HEK293T (cell line): ENCODE measurements at regions not wholly inside any gene's neighbourhood (a gene's known extent, or its start where the extent isn't known, plus 50 kb on each side); places are given as distances from the start of the nearest gene placed in this dataset.

Source experiments
- CTCF ChIA-PET: fragments of 350-600 bp; formaldehyde crosslinking; extraction: SDS; loops from one replicate; lab custom pipeline; 2021; ENCODE audit warnings: antibody characterized with exemption, inconsistent platforms; lab: Yijun Ruan, JAX
- POLR2A ChIA-PET: fragments of 350-600 bp; formaldehyde crosslinking; extraction: SDS; loops from one replicate; lab custom pipeline; 2020; ENCODE audit warnings: antibody characterized with exemption, inconsistent platforms; lab: Yijun Ruan, JAX
- DNase-seq: peaks from one replicate; pipeline ENCODE4 v3.0.0; 2012; ENCODE audit warnings: mixed read lengths; ENCODE audit errors: extremely low spot score
- ARNT ChIP-seq: fragments of 450-650 bp; IDR thresholded peaks from 2 replicates; pipeline ENCODE4 v1.6.1; 2017; ENCODE audit warnings: mild to moderate bottlenecking
- BHLHE40 ChIP-seq: fragments of 450-650 bp; IDR thresholded peaks from 2 replicates; pipeline ENCODE4 v1.6.1; 2016; ENCODE audit warnings: mild to moderate bottlenecking, moderate library complexity, borderline replicate concordance
- CTBP1 ChIP-seq: fragments of 450-650 bp; IDR thresholded peaks from 2 replicates; pipeline ENCODE4 v1.6.1; 2016; ENCODE audit warnings: borderline replicate concordance
- ELF4 ChIP-seq: fragments of 450-650 bp; IDR thresholded peaks from 2 replicates; pipeline ENCODE4 v1.6.1; 2017; ENCODE audit warnings: antibody characterized with exemption
- FOXA1 ChIP-seq: fragments of 450-650 bp; IDR thresholded peaks from 2 replicates; pipeline ENCODE4 v1.6.1; 2016; ENCODE audit warnings: mild to moderate bottlenecking
- FOXK2 ChIP-seq: fragments of 450-650 bp; IDR thresholded peaks from 2 replicates; pipeline ENCODE4 v1.6.1; 2016; ENCODE audit warnings: mild to moderate bottlenecking
- FOXM1 ChIP-seq: fragments of 450-650 bp; IDR thresholded peaks from 2 replicates; pipeline ENCODE4 v1.6.1; 2017; ENCODE audit warnings: mild to moderate bottlenecking, borderline replicate concordance
- HDGF ChIP-seq: fragments of 450-650 bp; IDR thresholded peaks from 2 replicates; pipeline ENCODE4 v1.6.1; 2017; ENCODE audit warnings: antibody characterized with exemption, borderline replicate concordance
- L3MBTL2 ChIP-seq: fragments of 450-650 bp; conservative IDR thresholded peaks from 2 replicates; pipeline ENCODE4 v1.6.1; 2016; ENCODE audit warnings: mild to moderate bottlenecking
- LEF1 ChIP-seq: fragments of 450-650 bp; IDR thresholded peaks from 2 replicates; pipeline ENCODE4 v1.6.1; 2017; ENCODE audit warnings: mild to moderate bottlenecking, borderline replicate concordance
- NFRKB ChIP-seq: fragments of 450-650 bp; IDR thresholded peaks from 2 replicates; pipeline ENCODE4 v1.6.1; 2016; ENCODE audit warnings: mild to moderate bottlenecking, moderate library complexity
- PKNOX1 ChIP-seq: fragments of 450-650 bp; IDR thresholded peaks from 2 replicates; pipeline ENCODE4 v1.6.1; 2016
- SP1 ChIP-seq: fragments of 450-650 bp; IDR thresholded peaks from 2 replicates; pipeline ENCODE4 v1.6.1; 2017
- SUZ12 ChIP-seq: fragments of 450-650 bp; IDR thresholded peaks from 2 replicates; pipeline ENCODE4 v1.6.1; 2016; ENCODE audit warnings: mild to moderate bottlenecking
- TARDBP ChIP-seq: fragments of 450-650 bp; IDR thresholded peaks from 2 replicates; pipeline ENCODE4 v1.6.1; 2016
- ZNF384 ChIP-seq: fragments of 450-650 bp; IDR thresholded peaks from 2 replicates; pipeline ENCODE4 v1.6.1; 2016

GRCh38 chr3:22621205-22621809 is 581.8 kb upstream of the UBE2E2 start:
- DNase-seq, result no peak
- ChIA-PET POLR2A (no interaction called here), CTCF (no interaction called here)
- TF ChIP-seq PKNOX1, result no peak
- no peak for TF ChIP-seq BHLHE40
- TF ChIP-seq FOXK2, result no peak
- TF ChIP-seq HDGF, result no peak
- TF ChIP-seq ARNT, result no peak
- TF ChIP-seq TARDBP, result no peak
- no peak for TF ChIP-seq NFRKB
- TF ChIP-seq SUZ12, result no peak
- TF ChIP-seq ELF4, result no peak
- TF ChIP-seq L3MBTL2, result no peak
- no peak for TF ChIP-seq FOXM1
- no peak for TF ChIP-seq SP1
- TF ChIP-seq FOXA1, result no peak
- TF ChIP-seq CTBP1, result no peak
- TF ChIP-seq LEF1, result no peak
- no peak for TF ChIP-seq ZNF384

- TF ChIP-seq ARNT, result no peak
- TF ChIP-seq SUZ12, result no peak
- no peak for TF ChIP-seq FOXM1
- TF ChIP-seq ZNF384, result no peak
- TF ChIP-seq L3MBTL2, result no peak
- no peak for TF ChIP-seq FOXK2
- no peak for TF ChIP-seq PKNOX1
- no peak for TF ChIP-seq CTBP1
- no peak for TF ChIP-seq SP1
- TF ChIP-seq ELF4, result no peak
- TF ChIP-seq HDGF, result no peak
- TF ChIP-seq BHLHE40, result no peak
- TF ChIP-seq TARDBP, result no peak
- no peak for TF ChIP-seq FOXA1
- ChIA-PET POLR2A (no interaction called here), CTCF (no interaction called here)
- no peak for DNase-seq
Measured at GRCh38 chr3:22627993-22628499, 575.1 kb upstream of the UBE2E2 start.

- POLR2A ChIA-PET, result no interaction called here
- CTCF ChIA-PET, result no interaction called here
- no peak for TF ChIP-seq LEF1
- no peak for TF ChIP-seq ARNT
- TF ChIP-seq SUZ12, result no peak
- no peak for TF ChIP-seq FOXK2
- no peak for TF ChIP-seq L3MBTL2
- TF ChIP-seq CTBP1, result no peak
- TF ChIP-seq FOXM1, result no peak
- TF ChIP-seq HDGF, result no peak
- no peak for TF ChIP-seq TARDBP
- DNase-seq, result no peak
Measured at GRCh38 chr3:22632536-22632935, 570.6 kb upstream of the UBE2E2 start.

GRCh38 chr3:22634433-22634832 is 568.7 kb upstream of the UBE2E2 start:
- CTCF ChIA-PET, result no interaction called here

GRCh38 chr3:22659651-22660475 is 543.3 kb upstream of the UBE2E2 start:
- CTCF ChIA-PET, result no interaction called here
- TF ChIP-seq FOXM1 (no peak), ELF4 (no peak), LEF1 (no peak), TARDBP (no peak), SP1 (no peak), SUZ12 (no peak), FOXK2 (no peak), BHLHE40 (no peak), NFRKB (no peak), HDGF (no peak), FOXA1 (no peak), ZNF384 (no peak), ARNT (no peak)
- no peak for DNase-seq
- POLR2A ChIA-PET, result no interaction called here

More at GRCh38 chr3:22634433-22634832, 568.7 kb upstream of the UBE2E2 start:
- no peak for DNase-seq
- no peak for TF ChIP-seq PKNOX1
- TF ChIP-seq SUZ12, result no peak
- no peak for TF ChIP-seq CTBP1
- no peak for TF ChIP-seq LEF1
- no peak for TF ChIP-seq FOXM1
- no peak for TF ChIP-seq L3MBTL2
- no peak for TF ChIP-seq FOXK2
- no peak for TF ChIP-seq ARNT
- no peak for TF ChIP-seq SP1
- TF ChIP-seq TARDBP, result no peak
- TF ChIP-seq BHLHE40, result no peak
- TF ChIP-seq ZNF384, result no peak
- no peak for TF ChIP-seq HDGF
- TF ChIP-seq NFRKB, result no peak
- TF ChIP-seq FOXA1, result no peak
- no peak for TF ChIP-seq ELF4
- POLR2A ChIA-PET, result no interaction called here
